Activated CD4-positive, alpha-beta memory T cell treated with anti-CD3 and anti-CD28 coated beads for 36 hours (primary cell): ENCODE measurements at regions not wholly inside any gene's neighbourhood (a gene's known extent, or its start where the extent isn't known, plus 50 kb on each side); places are given as distances from the start of the nearest gene placed in this dataset.
"Not testable (repeated sequence)": the region's sequence is repeated elsewhere in the genome, so short reads cannot be mapped to it uniquely, and the experiment has no call there.

Experiments
- CTCF ChIA-PET: fragments of 350-600 bp; sonication (Branson Sonifier 250); formaldehyde crosslinking; loops from one replicate; lab custom pipeline; 2021; ENCODE audit warnings: antibody characterized with exemption, inconsistent platforms; lab: Charles Lee
- POLR2A ChIA-PET: fragments of 350-600 bp; sonication (Branson Sonifier 250); formaldehyde crosslinking; loops from one replicate; lab custom pipeline; 2021; ENCODE audit warnings: antibody characterized with exemption; lab: Charles Lee
- DNase-seq: peaks from one replicate; pipeline ENCODE4 v3.0.0-alpha.2; 2020
- H3K27ac Mint-ChIP-seq: one replicate; pipeline ENCODE4 v1.8.0; 2021; ENCODE audit warnings: mixed read lengths
- H3K27me3 Mint-ChIP-seq: one replicate; pipeline ENCODE4 v1.8.0; 2021; ENCODE audit warnings: mixed read lengths
- H3K36me3 Mint-ChIP-seq: one replicate; pipeline ENCODE4 v1.8.0; 2021; ENCODE audit warnings: mixed read lengths
- H3K4me1 Mint-ChIP-seq: one replicate; pipeline ENCODE4 v1.8.0; 2021; ENCODE audit warnings: low read depth, mixed read lengths
- H3K4me3 Mint-ChIP-seq: one replicate; pipeline ENCODE4 v1.8.0; 2021; ENCODE audit warnings: mild to moderate bottlenecking, mixed read lengths
- H3K9me3 Mint-ChIP-seq: one replicate; pipeline ENCODE4 v1.8.0; 2021; ENCODE audit warnings: mixed read lengths
- intact Hi-C: fragments of 100-400 bp; cut with micrococcal nuclease; formaldehyde crosslinking; loops from one replicate; pipeline ENCODE4 v1.15.1; 2023

GRCh38 chr11:46223252-46223513 lies 54.3 kb upstream of the CREB3L1 start:
- Mint-ChIP-seq H3K9me3 (no peaks in the 10 kb centered on the region), H3K4me3 (no peak overlapping the region), H3K27ac (no peak overlapping the region), H3K27me3 (peaks cover 14% of the 10 kb centered on the region), H3K4me1 (no peaks in the 10 kb centered on the region), H3K36me3 (no peaks in the 10 kb centered on the region)
- ChIA-PET CTCF (interaction anchor here (1.7 kb wide), 1 partner anchor 91 kb away, joined by 3 read pairs; no protein-coding TSS in a partner anchor), POLR2A (no interaction called here)
- intact Hi-C loops = no loop called here
- no peak for DNase-seq

- no peak for DNase-seq
- CTCF ChIA-PET = interaction anchor here (1.7 kb wide), 1 partner anchor 91 kb away, joined by 3 read pairs; no protein-coding TSS in a partner anchor
- POLR2A ChIA-PET = no interaction called here
- Mint-ChIP-seq H3K36me3 (no peaks in the 10 kb centered on the region), H3K27ac (no peak overlapping the region), H3K4me3 (no peak overlapping the region), H3K4me1 (no peaks in the 10 kb centered on the region), H3K9me3 (no peaks in the 10 kb centered on the region), H3K27me3 (peaks cover 12% of the 10 kb centered on the region)
- intact Hi-C loops = no loop called here
Observed at GRCh38 chr11:46222490-46223251, 54.8 kb upstream of the CREB3L1 start.

GRCh38 chr11:46220313-46220712 lies 57.1 kb upstream of the CREB3L1 start:
- H3K9me3 Mint-ChIP-seq = no peaks in the 10 kb centered on the region
- H3K4me3 Mint-ChIP-seq = no peak overlapping the region
- CTCF ChIA-PET = no interaction called here
- DNase-seq = no peak
- H3K27ac Mint-ChIP-seq = no peak overlapping the region
- POLR2A ChIA-PET = no interaction called here
- intact Hi-C loops = no loop called here
- no peaks in the 10 kb centered on the region for H3K36me3 Mint-ChIP-seq
- peaks cover 4% of the 10 kb centered on the region for H3K27me3 Mint-ChIP-seq
- peaks cover 4% of the 10 kb centered on the region for H3K4me1 Mint-ChIP-seq

- Mint-ChIP-seq H3K4me1 (peaks cover 4% of the 10 kb centered on the region), H3K27me3 (peaks cover 3% of the 10 kb centered on the region), H3K9me3 (no peaks in the 10 kb centered on the region), H3K4me3 (no peak overlapping the region), H3K36me3 (no peaks in the 10 kb centered on the region), H3K27ac (no peak overlapping the region)
- intact Hi-C loops = no loop called here
- ChIA-PET POLR2A (no interaction called here), CTCF (no interaction called here)
- DNase-seq = no peak
Observed at GRCh38 chr11:46216765-46217089, 60.7 kb upstream of the CREB3L1 start.

GRCh38 chr11:46216019-46216764 lies 61.3 kb upstream of the CREB3L1 start:
- Mint-ChIP-seq H3K27me3 (peaks cover 3% of the 10 kb centered on the region), H3K4me1 (peaks cover 4% of the 10 kb centered on the region), H3K27ac (no peak overlapping the region), H3K36me3 (no peaks in the 10 kb centered on the region), H3K4me3 (no peak overlapping the region), H3K9me3 (no peaks in the 10 kb centered on the region)
- DNase-seq = no peak
- intact Hi-C loops = no loop called here
- POLR2A ChIA-PET = no interaction called here
- CTCF ChIA-PET = no interaction called here

GRCh38 chr11:46215208-46215931 lies 62.1 kb upstream of the CREB3L1 start:
- Mint-ChIP-seq H3K36me3 (no peaks in the 10 kb centered on the region), H3K9me3 (no peaks in the 10 kb centered on the region), H3K4me1 (peaks cover 8% of the 10 kb centered on the region), H3K4me3 (no peak overlapping the region), H3K27ac (no peak overlapping the region), H3K27me3 (peaks cover 3% of the 10 kb centered on the region)
- ChIA-PET POLR2A (no interaction called here), CTCF (no interaction called here)
- DNase-seq = no peak
- intact Hi-C loops = no loop called here

- DNase-seq = no peak
- intact Hi-C loops = no loop called here
- H3K4me1 Mint-ChIP-seq = peaks cover 16% of the 10 kb centered on the region
- H3K4me3 Mint-ChIP-seq = no peak overlapping the region
- peaks cover 1% of the 10 kb centered on the region for H3K27me3 Mint-ChIP-seq
- no peaks in the 10 kb centered on the region for H3K36me3 Mint-ChIP-seq
- no peak overlapping the region for H3K27ac Mint-ChIP-seq
- CTCF ChIA-PET = interaction anchor here (0.6 kb wide), 1 partner anchor 85 kb away, joined by 3 read pairs; no protein-coding TSS in a partner anchor
- POLR2A ChIA-PET = no interaction called here
- no peaks in the 10 kb centered on the region for H3K9me3 Mint-ChIP-seq
Observed at GRCh38 chr11:46212720-46213119, 64.7 kb upstream of the CREB3L1 start.

GRCh38 chr11:46210856-46211255 lies 66.6 kb upstream of the CREB3L1 start:
- Mint-ChIP-seq H3K27ac (no peak overlapping the region), H3K4me3 (no peak overlapping the region), H3K27me3 (peaks cover 1% of the 10 kb centered on the region), H3K36me3 (no peaks in the 10 kb centered on the region), H3K4me1 (peaks cover 12% of the 10 kb centered on the region), H3K9me3 (no peaks in the 10 kb centered on the region)
- ChIA-PET POLR2A (no interaction called here), CTCF (interaction anchor here (1.1 to 1.7 kb wide), 2 partner anchors 27 to 245 kb away, joined by 3 to 4 read pairs; no protein-coding TSS in a partner anchor)
- no peak for DNase-seq
- intact Hi-C loops = no loop called here

GRCh38 chr11:46210133-46210636 lies 67.3 kb upstream of the CREB3L1 start:
- peak; percentile 19 for DNase-seq
- Mint-ChIP-seq H3K4me3 (no peak overlapping the region), H3K4me1 (peaks cover 12% of the 10 kb centered on the region)

GRCh38 chr11:46209624-46210023 lies 67.8 kb upstream of the CREB3L1 start:
- not testable (repeated sequence) for H3K4me3 Mint-ChIP-seq, H3K27ac Mint-ChIP-seq

More at GRCh38 chr11:46210133-46210636, 67.3 kb upstream of the CREB3L1 start:
- peaks cover 1% of the 10 kb centered on the region for H3K27me3 Mint-ChIP-seq
- H3K9me3 Mint-ChIP-seq = no peaks in the 10 kb centered on the region
- ChIA-PET POLR2A (no interaction called here), CTCF (interaction anchor here (1.7 kb wide), 1 partner anchor 28 kb away, joined by 4 read pairs; no protein-coding TSS in a partner anchor)
- H3K27ac Mint-ChIP-seq = no peak overlapping the region
- H3K36me3 Mint-ChIP-seq = no peaks in the 10 kb centered on the region
- intact Hi-C loops = no loop called here

GRCh38 chr11:46208803-46209202 lies 68.7 kb upstream of the CREB3L1 start:
- ChIA-PET POLR2A (no interaction called here), CTCF (no interaction called here)
- H3K36me3 Mint-ChIP-seq = no peaks in the 10 kb centered on the region
- no peak overlapping the region for H3K27ac Mint-ChIP-seq
- H3K27me3 Mint-ChIP-seq = peaks cover 5% of the 10 kb centered on the region
- no peak for DNase-seq
- intact Hi-C loops = no loop called here
- H3K4me1 Mint-ChIP-seq = peaks cover 12% of the 10 kb centered on the region
- no peak overlapping the region for H3K4me3 Mint-ChIP-seq
- H3K9me3 Mint-ChIP-seq = no peaks in the 10 kb centered on the region

More at GRCh38 chr11:46209624-46210023, 67.8 kb upstream of the CREB3L1 start:
- intact Hi-C loops, H3K9me3 Mint-ChIP-seq, H3K27me3 Mint-ChIP-seq, DNase-seq, POLR2A ChIA-PET, H3K36me3 Mint-ChIP-seq: not testable (repeated sequence)
- H3K4me1 Mint-ChIP-seq = peaks cover 12% of the 10 kb centered on the region
- CTCF ChIA-PET = interaction anchor here (1.7 kb wide), 1 partner anchor 29 kb away, joined by 4 read pairs; no protein-coding TSS in a partner anchor

GRCh38 chr11:46207270-46207669 lies 70.2 kb upstream of the CREB3L1 start:
- DNase-seq = no peak
- Mint-ChIP-seq H3K4me1 (peaks cover 12% of the 10 kb centered on the region), H3K27me3 (peaks cover 8% of the 10 kb centered on the region), H3K4me3 (no peak overlapping the region), H3K27ac (no peak overlapping the region), H3K9me3 (no peaks in the 10 kb centered on the region), H3K36me3 (no peaks in the 10 kb centered on the region)
- ChIA-PET POLR2A (no interaction called here), CTCF (no interaction called here)
- intact Hi-C loops = no loop called here
